Stomach smooth muscle (tissue), 2 donors: ENCODE measurements at regions not wholly inside any gene's neighbourhood (a gene's known extent, or its start where the extent isn't known, plus 50 kb on each side); places are given as distances from the start of the nearest gene placed in this dataset.
"Not testable (repeated sequence)": the region's sequence is repeated elsewhere in the genome, so short reads cannot be mapped to it uniquely, and the experiment has no call there.

ENCODE experiments used
- H3K27ac ChIP-seq: one replicate; pipeline ENCODE4 v1.7.0; 2013; ENCODE audit warnings: mild to moderate bottlenecking, low read length, inconsistent platforms
- H3K27me3 ChIP-seq, 2 donors: one replicate each; pipeline ENCODE4 v1.7.0; 2013; ENCODE audit warnings: low read length in 2 of 2; ENCODE audit not compliant: insufficient read depth in 2 of 2, control insufficient read depth in 1 of 2
- H3K36me3 ChIP-seq, 2 donors: one replicate each; pipeline ENCODE4 v1.7.0; 2013; ENCODE audit warnings: low read length in 2 of 2; ENCODE audit not compliant: control insufficient read depth in 2 of 2, insufficient read depth in 2 of 2
- H3K4me1 ChIP-seq: one replicate; pipeline ENCODE4 v1.7.0; 2013; ENCODE audit warnings: low read length; ENCODE audit not compliant: control insufficient read depth, insufficient read depth
- H3K4me3 ChIP-seq, 2 donors: one replicate each; pipeline ENCODE4 v1.7.0; 2013; ENCODE audit warnings: low read length in 2 of 2
- H3K9ac ChIP-seq, 2 donors: one replicate each; pipeline ENCODE4 v1.7.0; 2013; ENCODE audit warnings: low read length in 2 of 2, mild to moderate bottlenecking in 1 of 2
- H3K9me3 ChIP-seq, 2 donors: one replicate each; pipeline ENCODE4 v1.7.0; 2013; ENCODE audit warnings: low read length in 2 of 2; ENCODE audit not compliant: control insufficient read depth in 2 of 2
- donor health status: healthy.
- donor health status: Pancreatic carcinoma.

DNA sequence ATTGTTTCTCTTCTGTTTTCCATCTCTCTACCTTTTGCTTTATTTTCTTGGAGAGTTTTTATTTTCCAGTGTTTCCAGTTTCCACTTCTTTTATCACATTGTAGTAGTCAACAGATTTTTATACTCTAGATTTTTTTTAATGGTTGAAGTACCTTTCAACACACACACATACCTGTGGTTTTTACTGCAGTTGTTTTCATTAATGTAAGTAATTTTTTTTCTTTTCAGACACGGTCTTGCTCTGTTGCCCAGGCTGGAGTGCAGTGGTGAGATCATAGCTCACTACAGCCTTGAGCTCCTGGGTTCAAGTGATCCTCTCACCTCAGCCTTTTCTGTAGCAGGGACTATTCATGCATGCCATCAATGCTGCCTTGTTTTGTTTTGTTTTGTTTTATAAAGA, 472.5 kb upstream of the SGO1 start:
- Histone ChIP-seq H3K4me1 (no peaks in the 10 kb centered on the region), H3K4me3 (no peak overlapping the region), H3K9ac (no peak overlapping the region), H3K27ac (no peak overlapping the region), H3K36me3 (no peaks in the 10 kb centered on the region), H3K9me3 (no peaks in the 10 kb centered on the region), H3K27me3 (no peaks in the 10 kb centered on the region)

DNA sequence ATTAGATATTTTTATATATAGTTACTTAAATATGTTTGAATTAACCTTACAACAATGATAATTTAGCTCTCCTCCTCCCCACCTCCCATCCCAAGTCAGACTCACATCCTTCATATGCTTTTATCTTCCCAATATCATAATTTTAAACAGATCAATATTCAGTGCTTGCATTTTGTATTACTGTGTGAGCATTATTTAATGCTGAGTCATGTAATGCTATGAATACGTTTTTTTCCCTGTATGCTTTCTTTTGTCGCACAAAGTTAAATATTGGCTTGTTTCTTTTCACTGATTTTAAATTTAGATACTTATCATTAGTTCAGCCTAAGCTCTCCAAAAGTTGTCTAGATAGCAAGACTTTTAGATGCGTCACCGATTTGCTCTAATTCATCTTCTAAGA, 471.6 kb upstream of the SGO1 start:
- Histone ChIP-seq H3K27me3 (no peaks in the 10 kb centered on the region), H3K27ac (no peak overlapping the region), H3K9me3 (no peaks in the 10 kb centered on the region), H3K4me3 (no peak overlapping the region), H3K9ac (no peak overlapping the region), H3K36me3 (no peaks in the 10 kb centered on the region), H3K4me1 (no peaks in the 10 kb centered on the region)

DNA sequence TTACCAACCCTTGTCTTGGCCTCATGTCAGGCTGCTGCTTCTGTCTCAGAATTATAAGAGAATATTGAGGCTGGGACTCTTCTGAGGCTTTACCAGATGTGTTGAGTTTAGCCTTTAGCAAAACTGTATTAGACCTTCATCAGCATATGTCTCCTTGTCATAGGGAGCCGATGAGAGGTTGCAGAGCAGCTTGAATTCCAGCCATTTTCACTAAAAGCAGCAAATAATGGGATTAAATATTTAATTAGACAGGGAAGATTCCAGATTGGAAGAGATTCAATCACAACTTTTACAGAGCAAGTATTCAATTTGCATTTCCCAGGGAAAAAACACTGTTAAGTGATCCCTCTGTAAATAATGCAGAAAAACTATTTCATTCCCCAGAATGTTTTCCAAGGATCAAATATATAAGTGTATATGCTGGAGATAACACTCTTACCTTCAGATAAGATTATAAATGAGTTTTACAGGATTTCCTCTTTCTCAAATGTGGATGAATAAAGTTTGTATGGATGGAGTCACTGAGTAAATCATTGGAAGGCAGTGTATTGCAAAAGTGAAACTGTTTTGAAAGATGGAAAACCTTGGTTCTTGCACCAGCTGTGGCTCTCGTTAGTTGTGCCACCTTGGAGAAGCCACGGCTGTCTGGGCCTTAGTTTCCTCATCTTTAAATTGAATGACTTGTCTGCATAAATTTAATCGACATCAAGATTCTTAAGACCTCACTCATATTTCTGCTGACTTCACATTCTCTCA, 466.4 kb upstream of the SGO1 start:
- H3K27ac ChIP-seq = no peak overlapping the region
- no peaks in the 10 kb centered on the region for H3K4me1 ChIP-seq
- H3K9ac ChIP-seq = no peak overlapping the region
- no peaks in the 10 kb centered on the region for H3K27me3 ChIP-seq
- no peaks in the 10 kb centered on the region for H3K9me3 ChIP-seq
- H3K36me3 ChIP-seq = no peaks in the 10 kb centered on the region
- no peak overlapping the region for H3K4me3 ChIP-seq

DNA sequence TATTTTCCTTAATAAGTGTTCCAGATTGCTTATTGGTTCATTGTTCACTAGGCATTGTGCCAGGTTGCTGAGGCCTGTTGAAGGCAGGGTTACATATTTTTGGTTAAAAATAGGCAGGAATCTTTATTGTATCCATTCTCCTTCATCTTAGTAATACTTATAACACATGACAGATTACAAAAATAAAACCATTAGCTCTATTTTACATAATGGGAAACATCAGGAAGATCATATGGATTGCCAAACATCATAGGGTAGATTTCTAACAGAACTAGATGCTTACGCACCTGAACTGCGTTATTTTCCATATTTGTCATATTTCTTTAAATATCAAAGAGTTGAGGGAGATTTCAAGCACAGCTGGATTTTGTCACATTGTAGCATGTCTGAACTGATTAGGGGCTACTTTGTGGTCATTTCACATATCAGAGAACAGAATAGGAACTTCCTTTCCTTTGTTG, 462.9 kb upstream of the SGO1 start:
- Histone ChIP-seq H3K36me3 (no peaks in the 10 kb centered on the region), H3K27me3 (no peaks in the 10 kb centered on the region), H3K9ac (no peak overlapping the region), H3K9me3 (no peaks in the 10 kb centered on the region), H3K27ac (no peak overlapping the region), H3K4me1 (no peaks in the 10 kb centered on the region), H3K4me3 (no peak overlapping the region)

DNA sequence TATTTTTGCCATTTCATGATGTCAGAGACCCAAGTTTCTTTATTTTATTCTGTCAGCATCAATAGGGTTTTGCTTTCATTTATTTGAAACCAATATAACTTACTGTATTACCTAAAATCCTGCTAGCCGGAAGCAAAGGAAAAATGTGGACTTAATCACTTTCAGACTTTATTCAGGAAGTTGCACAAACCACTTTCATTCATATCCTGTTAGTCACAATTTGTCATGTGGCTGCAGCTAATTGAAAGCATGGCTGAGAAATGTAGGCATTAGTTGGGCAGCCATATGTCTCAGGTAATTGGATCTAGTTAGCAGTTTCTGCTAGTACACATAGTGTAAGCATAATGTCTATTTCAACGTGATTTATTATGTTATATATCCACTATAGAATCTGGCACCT, 462.3 kb upstream of the SGO1 start:
- H3K27me3 ChIP-seq = no peaks in the 10 kb centered on the region
- H3K9ac ChIP-seq = no peak overlapping the region
- H3K36me3 ChIP-seq = no peaks in the 10 kb centered on the region
- H3K4me3 ChIP-seq = no peak overlapping the region
- H3K4me1 ChIP-seq = no peaks in the 10 kb centered on the region
- no peak overlapping the region for H3K27ac ChIP-seq
- H3K9me3 ChIP-seq = no peaks in the 10 kb centered on the region

DNA sequence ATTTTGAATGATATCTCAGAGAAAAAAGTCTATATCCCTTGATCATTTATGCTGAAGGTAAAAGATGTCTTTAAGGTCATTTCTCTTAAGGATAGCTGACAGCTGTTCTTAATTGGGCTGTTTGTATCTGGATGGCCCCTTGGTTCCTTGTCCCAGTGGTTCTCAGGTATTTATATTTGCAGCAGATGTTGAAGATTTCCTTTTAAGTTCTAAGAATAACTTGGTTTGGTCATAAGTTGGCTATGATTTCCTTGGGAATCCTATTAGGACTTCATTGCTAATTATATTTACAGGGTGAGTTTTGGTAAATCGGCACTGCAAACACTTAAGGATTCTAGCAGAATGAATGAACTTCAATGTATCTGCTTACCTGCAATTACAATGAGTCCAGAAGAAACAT, 460.4 kb upstream of the SGO1 start:
- no peaks in the 10 kb centered on the region for H3K27me3 ChIP-seq
- H3K27ac ChIP-seq = no peak overlapping the region
- no peaks in the 10 kb centered on the region for H3K9me3 ChIP-seq
- no peaks in the 10 kb centered on the region for H3K4me1 ChIP-seq
- H3K9ac ChIP-seq = no peak overlapping the region
- H3K4me3 ChIP-seq = no peak overlapping the region
- no peaks in the 10 kb centered on the region for H3K36me3 ChIP-seq

DNA sequence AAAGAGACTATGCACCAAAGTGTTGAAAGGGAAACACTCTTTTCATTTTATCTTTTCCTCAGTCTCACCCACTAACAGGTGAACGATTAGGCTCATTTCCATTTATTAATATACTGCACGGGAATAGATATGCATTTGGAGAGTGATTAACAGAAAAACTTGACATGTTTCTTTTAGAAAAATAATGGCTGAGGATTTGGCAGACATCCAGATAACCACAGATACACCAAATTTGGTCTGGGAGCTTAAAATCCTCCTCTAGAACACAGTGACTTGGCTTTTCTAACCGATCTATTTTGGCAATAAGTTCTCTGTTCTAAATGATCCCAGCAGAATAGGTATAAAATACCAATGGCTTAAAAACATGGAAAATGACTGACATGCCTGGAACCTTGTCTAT, 459.3 kb upstream of the SGO1 start:
- Histone ChIP-seq H3K9me3 (no peaks in the 10 kb centered on the region), H3K27me3 (no peaks in the 10 kb centered on the region), H3K9ac (no peak overlapping the region), H3K27ac (no peak overlapping the region), H3K36me3 (no peaks in the 10 kb centered on the region), H3K4me3 (no peak overlapping the region), H3K4me1 (no peaks in the 10 kb centered on the region)

DNA sequence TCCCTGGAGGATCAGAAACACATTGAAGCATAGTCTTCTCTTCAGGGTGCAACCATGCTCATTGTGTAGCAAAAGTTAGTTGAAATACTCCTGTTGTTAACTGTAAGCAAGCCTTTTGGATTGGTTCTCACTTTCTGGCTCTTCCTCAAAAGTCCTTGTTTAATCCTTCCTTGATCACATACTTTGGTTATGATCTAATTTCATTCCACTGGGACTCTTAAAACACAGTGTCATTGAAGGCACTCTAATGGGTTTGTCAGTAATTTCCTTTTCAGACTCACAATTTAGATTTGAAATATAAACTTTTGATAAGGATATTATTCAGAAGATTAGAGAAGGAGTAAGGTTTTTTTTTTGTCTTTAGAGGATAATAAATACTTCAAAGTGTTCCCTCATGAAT, 451.7 kb upstream of the SGO1 start:
- Histone ChIP-seq H3K9ac (no peak overlapping the region), H3K9me3 (no peaks in the 10 kb centered on the region), H3K36me3 (no peaks in the 10 kb centered on the region), H3K4me1 (no peaks in the 10 kb centered on the region), H3K27ac (no peak overlapping the region), H3K27me3 (no peaks in the 10 kb centered on the region), H3K4me3 (no peak overlapping the region)

DNA sequence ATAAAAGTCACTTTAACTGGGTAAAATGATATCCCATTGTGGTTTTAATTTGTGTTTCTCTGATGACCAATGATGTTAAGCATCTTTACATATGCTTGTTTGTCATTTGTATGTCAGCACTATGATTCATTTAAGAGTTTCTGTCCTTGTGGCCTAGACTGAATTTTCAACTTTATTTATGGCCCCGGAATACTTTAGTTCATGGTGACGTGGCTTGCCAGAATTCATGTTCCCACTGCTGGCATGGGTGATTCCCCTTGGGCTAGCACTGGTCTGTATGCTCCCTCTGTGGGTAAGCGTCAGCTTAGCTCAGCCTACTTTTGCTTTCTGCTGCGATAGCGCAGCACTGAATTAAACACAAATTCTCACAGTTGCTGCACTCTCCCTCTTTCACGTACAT, 436.3 kb upstream of the SGO1 start:
- no peak overlapping the region for H3K27ac ChIP-seq
- H3K9me3 ChIP-seq = no peaks in the 10 kb centered on the region
- no peaks in the 10 kb centered on the region for H3K27me3 ChIP-seq
- no peaks in the 10 kb centered on the region for H3K4me1 ChIP-seq
- no peaks in the 10 kb centered on the region for H3K36me3 ChIP-seq
- no peak overlapping the region for H3K9ac ChIP-seq
- no peak overlapping the region for H3K4me3 ChIP-seq

DNA sequence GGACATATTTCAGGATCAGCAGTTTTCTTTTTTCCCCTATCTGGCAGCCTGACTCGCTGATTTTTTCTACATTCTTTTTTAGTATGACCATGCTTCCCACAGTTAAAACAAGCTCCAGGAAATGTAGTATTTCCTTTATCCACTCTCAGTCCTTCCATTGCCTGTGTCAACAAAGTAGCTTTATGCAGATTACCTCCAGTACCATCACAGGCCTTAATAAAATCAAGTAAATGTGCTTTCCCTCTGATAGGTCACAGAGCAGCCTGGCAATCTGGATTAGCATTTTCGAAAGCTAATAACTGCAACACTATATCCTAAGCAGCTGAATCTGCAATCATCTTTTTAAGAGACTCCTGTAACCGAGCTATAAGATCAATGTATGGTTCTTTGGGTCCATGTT, 432.6 kb upstream of the SGO1 start:
- H3K9me3 ChIP-seq, H3K36me3 ChIP-seq, H3K4me3 ChIP-seq, H3K27ac ChIP-seq, H3K9ac ChIP-seq, H3K4me1 ChIP-seq, H3K27me3 ChIP-seq: not testable (repeated sequence)

DNA sequence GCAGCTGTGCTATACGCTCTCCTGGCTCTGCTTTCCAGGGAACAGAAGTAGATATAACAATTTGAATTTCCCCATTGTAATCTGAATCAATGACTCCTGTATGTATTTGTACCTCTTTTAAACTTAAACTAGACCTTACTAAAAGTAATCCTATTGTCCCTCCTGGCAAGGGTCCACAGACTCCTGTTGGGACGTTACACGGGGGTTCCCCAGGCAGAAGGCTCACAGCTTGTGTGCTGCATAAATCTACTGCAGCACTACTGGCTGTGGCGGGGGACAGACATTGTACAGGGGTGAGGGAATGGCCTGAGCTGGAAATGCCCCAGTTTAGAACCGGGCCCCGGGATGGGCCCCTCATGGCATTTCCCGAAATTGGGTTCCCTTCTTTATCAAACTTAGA, 432.2 kb upstream of the SGO1 start:
- H3K4me1 ChIP-seq, H3K27ac ChIP-seq, H3K4me3 ChIP-seq, H3K27me3 ChIP-seq, H3K36me3 ChIP-seq, H3K9ac ChIP-seq, H3K9me3 ChIP-seq: not testable (repeated sequence)
